Transverse colon (tissue), 4 donors: ENCODE measurements at regions not wholly inside any gene's neighbourhood (a gene's known extent, or its start where the extent isn't known, plus 50 kb on each side); places are given as distances from the start of the nearest gene placed in this dataset.

Experiments
- CTCF ChIP-seq, 5 experiments: fragments of 200-600 bp in 3 of 5; fragments of 450-650 bp in 2 of 5; sonication (generic) in 3 of 5; IDR thresholded peaks; 1 replicate in 2 of 5; 2 replicates in 3 of 5; pipeline ENCODE4 v1.5.1; 2016 to 2017; ENCODE audit warnings: antibody characterized with exemption in 5 of 5, inconsistent platforms in 3 of 5, mild to moderate bottlenecking in 2 of 5, moderate library complexity in 1 of 5
- POLR2A ChIP-seq: fragments of 450-650 bp; IDR thresholded peaks from one replicate; pipeline ENCODE4 v1.6.1; 2016; ENCODE audit warnings: antibody characterized with exemption, mild to moderate bottlenecking, moderate library complexity
- POLR2AphosphoS5 ChIP-seq, 3 donors: sonication (generic); formaldehyde crosslinking; IDR thresholded peaks; one replicate each; pipeline ENCODE4 v1.6.1; 2016; ENCODE audit warnings: antibody characterized with exemption in 3 of 3

GRCh38 chr4:119722670-119723069 is 94.1 kb upstream of the PDE5A start:
- no peak for TF ChIP-seq CTCF (IDR thresholded peaks at IDR 0.05)
- no peak for TF ChIP-seq POLR2AphosphoS5 (IDR thresholded peaks at IDR 0.05)
- no peak for TF ChIP-seq POLR2A
